ENCODE measurements at regions not wholly inside any gene's neighbourhood (a gene's known extent, or its start where the extent isn't known, plus 50 kb on each side); places are given as distances from the start of the nearest gene placed in this dataset.

- TF ChIP-seq, protein P1, sequence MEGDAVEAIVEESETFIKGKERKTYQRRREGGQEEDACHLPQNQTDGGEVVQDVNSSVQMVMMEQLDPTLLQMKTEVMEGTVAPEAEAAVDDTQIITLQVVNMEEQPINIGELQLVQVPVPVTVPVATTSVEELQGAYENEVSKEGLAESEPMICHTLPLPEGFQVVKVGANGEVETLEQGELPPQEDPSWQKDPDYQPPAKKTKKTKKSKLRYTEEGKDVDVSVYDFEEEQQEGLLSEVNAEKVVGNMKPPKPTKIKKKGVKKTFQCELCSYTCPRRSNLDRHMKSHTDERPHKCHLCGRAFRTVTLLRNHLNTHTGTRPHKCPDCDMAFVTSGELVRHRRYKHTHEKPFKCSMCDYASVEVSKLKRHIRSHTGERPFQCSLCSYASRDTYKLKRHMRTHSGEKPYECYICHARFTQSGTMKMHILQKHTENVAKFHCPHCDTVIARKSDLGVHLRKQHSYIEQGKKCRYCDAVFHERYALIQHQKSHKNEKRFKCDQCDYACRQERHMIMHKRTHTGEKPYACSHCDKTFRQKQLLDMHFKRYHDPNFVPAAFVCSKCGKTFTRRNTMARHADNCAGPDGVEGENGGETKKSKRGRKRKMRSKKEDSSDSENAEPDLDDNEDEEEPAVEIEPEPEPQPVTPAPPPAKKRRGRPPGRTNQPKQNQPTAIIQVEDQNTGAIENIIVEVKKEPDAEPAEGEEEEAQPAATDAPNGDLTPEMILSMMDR (IDR thresholded peaks at IDR 0.05; ENCODE audit: borderline replicate concordance, extremely low read depth, low read length, poor library complexity, severe bottlenecking) = no peak
- no peak for TF ChIP-seq EZH2 (IDR thresholded peaks at IDR 0.05; ENCODE audit: borderline replicate concordance, low read depth, low read length, severe bottlenecking)
Measured at GRCh38 chr5:169421677-169422076, 120.7 kb upstream of the SLIT3 start.
